H9 (cell line): ENCODE measurements at regions not wholly inside any gene's neighbourhood (a gene's known extent, or its start where the extent isn't known, plus 50 kb on each side); places are given as distances from the start of the nearest gene placed in this dataset.

ENCODE experiments used
- DNase-seq: peaks from one replicate; pipeline ENCODE4 v3.0.0-alpha.2; 2017
- H2AFZ ChIP-seq: one replicate; pipeline ENCODE4 v1.6.1; 2013; ENCODE audit warnings: mild to moderate bottlenecking, low read length, control low read depth, moderate library complexity
- H2AK5ac ChIP-seq: 2 replicates; pipeline ENCODE4 v1.6.1; 2013; ENCODE audit warnings: low read length, control low read depth, mixed read lengths; ENCODE audit not compliant: insufficient read length
- H2BK120ac ChIP-seq: one replicate; pipeline ENCODE4 v1.6.1; 2013; ENCODE audit warnings: low read depth, mild to moderate bottlenecking, low read length, control low read depth, inconsistent platforms; ENCODE audit not compliant: poor library complexity, severe bottlenecking
- H2BK12ac ChIP-seq: 2 replicates; pipeline ENCODE4 v1.6.1; 2013; ENCODE audit warnings: low read length, control low read depth, mixed read lengths, low read depth; ENCODE audit not compliant: insufficient read length
- H2BK15ac ChIP-seq: 2 replicates; pipeline ENCODE4 v1.6.1; 2013; ENCODE audit warnings: low read depth, low read length, control low read depth
- H2BK20ac ChIP-seq: one replicate; pipeline ENCODE4 v1.6.1; 2013; ENCODE audit warnings: low read depth, mild to moderate bottlenecking, low read length, control low read depth, inconsistent platforms; ENCODE audit not compliant: poor library complexity, severe bottlenecking
- H2BK5ac ChIP-seq: 2 replicates; pipeline ENCODE4 v1.6.1; 2013; ENCODE audit warnings: low read length, control low read depth, mixed read lengths; ENCODE audit not compliant: insufficient read length
- H3K14ac ChIP-seq: 2 replicates; pipeline ENCODE4 v1.6.1; 2013; ENCODE audit warnings: low read length, control low read depth; ENCODE audit not compliant: insufficient read depth
- H3K18ac ChIP-seq: 2 replicates; pipeline ENCODE4 v1.6.1; 2013; ENCODE audit warnings: low read depth, mild to moderate bottlenecking, mixed read lengths, low read length, control low read depth; ENCODE audit not compliant: insufficient read length
- H3K23ac ChIP-seq: 2 replicates; pipeline ENCODE4 v1.6.1; 2013; ENCODE audit warnings: low read length, control low read depth, mixed read lengths, low read depth; ENCODE audit not compliant: insufficient read length
- H3K23me2 ChIP-seq: 2 replicates; pipeline ENCODE4 v1.6.1; 2013; ENCODE audit warnings: low read depth, mild to moderate bottlenecking, mixed read lengths, low read length, control low read depth; ENCODE audit not compliant: insufficient read length, poor library complexity, severe bottlenecking
- H3K27ac ChIP-seq: 2 replicates; pipeline ENCODE4 v1.5.1; 2013; ENCODE audit warnings: low read length, control low read depth, mixed read lengths, low read depth; ENCODE audit not compliant: insufficient read length
- H3K27me3 ChIP-seq: 2 replicates; pipeline ENCODE4 v1.6.1; 2013; ENCODE audit warnings: low read length, control low read depth, inconsistent platforms; ENCODE audit not compliant: insufficient read depth
- H3K4ac ChIP-seq: 2 replicates; pipeline ENCODE4 v1.6.1; 2013; ENCODE audit warnings: low read depth, mild to moderate bottlenecking, control low read depth, inconsistent platforms, low read length, moderate library complexity
- H3K4me1 ChIP-seq: 2 replicates; pipeline ENCODE4 v1.6.1; 2013; ENCODE audit warnings: low read length, control low read depth, inconsistent platforms; ENCODE audit not compliant: insufficient read depth
- H3K4me2 ChIP-seq: 2 replicates; pipeline ENCODE4 v1.6.1; 2013; ENCODE audit warnings: low read length, control low read depth, mixed read lengths; ENCODE audit not compliant: insufficient read length, insufficient read depth
- H3K56ac ChIP-seq: 2 replicates; pipeline ENCODE4 v1.6.1; 2013; ENCODE audit warnings: low read depth, mild to moderate bottlenecking, mixed read lengths, low read length, control low read depth; ENCODE audit not compliant: insufficient read length
- H3K79me1 ChIP-seq: 2 replicates; pipeline ENCODE4 v1.6.1; 2013; ENCODE audit warnings: low read depth, mild to moderate bottlenecking, moderate library complexity, low read length, control low read depth, inconsistent platforms; ENCODE audit not compliant: insufficient read depth, poor library complexity, severe bottlenecking
- H3K79me2 ChIP-seq: 2 replicates; pipeline ENCODE4 v1.6.1; 2013; ENCODE audit warnings: low read length, control low read depth, inconsistent platforms; ENCODE audit not compliant: insufficient read depth
- H3K9ac ChIP-seq: 2 replicates; pipeline ENCODE4 v1.6.1; 2013; ENCODE audit warnings: low read length, control low read depth, mixed read lengths; ENCODE audit not compliant: insufficient read length; ENCODE audit errors: extremely low read depth
- H3K9me3 ChIP-seq: one replicate; pipeline ENCODE4 v1.6.1; 2013; ENCODE audit warnings: low read depth, low read length, inconsistent platforms; ENCODE audit not compliant: control insufficient read depth
- H3T11ph ChIP-seq: one replicate; pipeline ENCODE4 v1.6.1; 2013; ENCODE audit warnings: mild to moderate bottlenecking, low read length, control low read depth, inconsistent platforms
- H4K20me1 ChIP-seq: one replicate; pipeline ENCODE4 v1.6.1; 2013; ENCODE audit not compliant: control insufficient read depth, insufficient read length, insufficient read depth
- H4K5ac ChIP-seq: 2 replicates; pipeline ENCODE4 v1.6.1; 2013; ENCODE audit warnings: low read depth, mild to moderate bottlenecking, mixed read lengths, low read length, control low read depth; ENCODE audit not compliant: insufficient read length
- H4K8ac ChIP-seq: replicated peaks from 2 replicates; pipeline ENCODE4 v1.6.1; 2013; ENCODE audit warnings: low read length, control low read depth, mixed read lengths, low read depth; ENCODE audit not compliant: insufficient read length
- H4K91ac ChIP-seq: 2 replicates; pipeline ENCODE4 v1.6.1; 2013; ENCODE audit warnings: low read depth, mild to moderate bottlenecking, moderate library complexity, mixed read lengths, low read length, control low read depth; ENCODE audit not compliant: insufficient read length
- H3K27ac Mint-ChIP-seq, 3 experiments: 2 replicates in 2 of 3; 3 replicates in 1 of 3; pipeline ENCODE4 v1.8.0; 2020 to 2021; ENCODE audit warnings: mixed read lengths in 3 of 3, mild to moderate bottlenecking in 1 of 3, moderate library complexity in 1 of 3
- H3K27me3 Mint-ChIP-seq: 2 replicates; pipeline ENCODE4 v1.8.0; 2021; ENCODE audit warnings: low read depth, mild to moderate bottlenecking, moderate library complexity, mixed read lengths
- H3K36me3 Mint-ChIP-seq, 3 experiments: 2 replicates in 2 of 3; 3 replicates in 1 of 3; pipeline ENCODE4 v1.8.0; 2020 to 2021; ENCODE audit warnings: low read depth in 3 of 3, mixed read lengths in 3 of 3; ENCODE audit not compliant: insufficient read depth in 1 of 3
- H3K4me1 Mint-ChIP-seq, 2 experiments: 2 replicates each; pipeline ENCODE4 v1.8.0; 2020; ENCODE audit warnings: mixed read lengths in 2 of 2
- H3K4me3 Mint-ChIP-seq, 2 experiments: 2 replicates in 1 of 2; 3 replicates in 1 of 2; pipeline ENCODE4 v1.8.0; 2020 to 2021; ENCODE audit warnings: mild to moderate bottlenecking in 2 of 2, mixed read lengths in 2 of 2, moderate library complexity in 1 of 2
- H3K9me3 Mint-ChIP-seq, 2 experiments: 2 replicates in 1 of 2; 3 replicates in 1 of 2; pipeline ENCODE4 v1.8.0; 2020; ENCODE audit warnings: mild to moderate bottlenecking in 2 of 2, mixed read lengths in 2 of 2, moderate library complexity in 1 of 2
- WGBS: extraction: QIAGEN DNeasy Blood & Tissue Kit; methylation state at CpG from one replicate; pipeline ENCODE4 v1.1.7; 2013; ENCODE audit warnings: missing lambda C conversion rate, low lambda C conversion rate, mixed read lengths; ENCODE audit not compliant: insufficient read length; ENCODE audit errors: extremely low coverage; 5-methylcytosine and 5-hydroxymethylcytosine counted together
- TF ChIP-seq, protein P1 (sequence below): fragments of 200-600 bp; sonication (generic); conservative IDR thresholded peaks from 3 replicates; pipeline ENCODE4 v1.8.0; 2021; ENCODE audit warnings: antibody characterized with exemption, mild to moderate bottlenecking

DNA sequence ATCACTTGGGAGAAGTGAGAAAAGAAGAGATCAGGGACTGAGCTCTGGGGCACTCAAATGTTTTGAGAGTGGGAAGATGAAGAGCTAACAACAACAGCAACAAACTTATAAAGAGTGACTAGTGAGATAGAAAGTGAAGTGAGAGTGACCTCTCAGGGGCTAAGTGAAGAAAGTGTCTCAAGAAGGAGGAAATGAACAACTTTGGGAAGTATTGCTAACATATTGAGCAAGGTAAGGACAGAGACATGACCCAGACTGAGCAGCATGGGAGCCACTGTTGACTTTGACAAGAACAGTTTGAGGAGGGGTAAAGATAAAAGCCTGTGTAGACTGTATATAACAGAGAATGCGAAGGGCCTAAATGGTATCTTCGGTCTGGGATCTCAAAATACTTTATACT, 155.1 kb upstream of the BTG1 start:
- H3T11ph ChIP-seq: no peak overlapping the region
- H2BK20ac ChIP-seq: no peak overlapping the region
- H3K4me1 ChIP-seq: peaks cover 3% of the 10 kb centered on the region; the same call in 1 of the 2 replicates
- Mint-ChIP-seq H3K9me3 (no peaks in the 10 kb centered on the region), H3K27ac (no peak overlapping the region), H3K27me3 (no peaks in the 10 kb centered on the region), H3K36me3 (no peaks in the 10 kb centered on the region), H3K4me3 (no peak overlapping the region), H3K4me1 (peaks cover 23 to 28% of the 10 kb centered on the region in 2 experiments)
- H4K5ac ChIP-seq: no peak overlapping the region
- H3K27me3 ChIP-seq: no peaks in the 10 kb centered on the region
- H2BK5ac ChIP-seq: no peak overlapping the region
- H4K20me1 ChIP-seq: no peaks in the 10 kb centered on the region
- no peak overlapping the region for H3K9ac ChIP-seq
- TF ChIP-seq, protein P1, sequence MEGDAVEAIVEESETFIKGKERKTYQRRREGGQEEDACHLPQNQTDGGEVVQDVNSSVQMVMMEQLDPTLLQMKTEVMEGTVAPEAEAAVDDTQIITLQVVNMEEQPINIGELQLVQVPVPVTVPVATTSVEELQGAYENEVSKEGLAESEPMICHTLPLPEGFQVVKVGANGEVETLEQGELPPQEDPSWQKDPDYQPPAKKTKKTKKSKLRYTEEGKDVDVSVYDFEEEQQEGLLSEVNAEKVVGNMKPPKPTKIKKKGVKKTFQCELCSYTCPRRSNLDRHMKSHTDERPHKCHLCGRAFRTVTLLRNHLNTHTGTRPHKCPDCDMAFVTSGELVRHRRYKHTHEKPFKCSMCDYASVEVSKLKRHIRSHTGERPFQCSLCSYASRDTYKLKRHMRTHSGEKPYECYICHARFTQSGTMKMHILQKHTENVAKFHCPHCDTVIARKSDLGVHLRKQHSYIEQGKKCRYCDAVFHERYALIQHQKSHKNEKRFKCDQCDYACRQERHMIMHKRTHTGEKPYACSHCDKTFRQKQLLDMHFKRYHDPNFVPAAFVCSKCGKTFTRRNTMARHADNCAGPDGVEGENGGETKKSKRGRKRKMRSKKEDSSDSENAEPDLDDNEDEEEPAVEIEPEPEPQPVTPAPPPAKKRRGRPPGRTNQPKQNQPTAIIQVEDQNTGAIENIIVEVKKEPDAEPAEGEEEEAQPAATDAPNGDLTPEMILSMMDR: no peak
- H3K23me2 ChIP-seq: no peaks in the 10 kb centered on the region
- H2BK120ac ChIP-seq: no peak overlapping the region
- no peak overlapping the region for H3K56ac ChIP-seq
- no peak overlapping the region for H3K4ac ChIP-seq
- H3K9me3 ChIP-seq: no peaks in the 10 kb centered on the region
- H3K27ac ChIP-seq: no peak overlapping the region
- H4K8ac ChIP-seq: no peak overlapping the region
- H3K23ac ChIP-seq: no peak overlapping the region
- no peak overlapping the region for H2BK12ac ChIP-seq
- H4K91ac ChIP-seq: no peak overlapping the region
- WGBS: no CpG with 5 or more reads among the region's 2 CpGs
- no peaks in the 10 kb centered on the region for H3K79me2 ChIP-seq
- no peaks in the 10 kb centered on the region for H3K79me1 ChIP-seq
- no peak overlapping the region for H2AK5ac ChIP-seq
- no peak for DNase-seq
- H3K4me2 ChIP-seq: no peak overlapping the region
- no peak overlapping the region for H2BK15ac ChIP-seq
- no peak overlapping the region for H3K18ac ChIP-seq
- H3K14ac ChIP-seq: no peak overlapping the region
- no peak overlapping the region for H2AFZ ChIP-seq
